ENCODE measurements at regions not wholly inside any gene's neighbourhood (a gene's known extent, or its start where the extent isn't known, plus 50 kb on each side); places are given as distances from the start of the nearest gene placed in this dataset.

DNA sequence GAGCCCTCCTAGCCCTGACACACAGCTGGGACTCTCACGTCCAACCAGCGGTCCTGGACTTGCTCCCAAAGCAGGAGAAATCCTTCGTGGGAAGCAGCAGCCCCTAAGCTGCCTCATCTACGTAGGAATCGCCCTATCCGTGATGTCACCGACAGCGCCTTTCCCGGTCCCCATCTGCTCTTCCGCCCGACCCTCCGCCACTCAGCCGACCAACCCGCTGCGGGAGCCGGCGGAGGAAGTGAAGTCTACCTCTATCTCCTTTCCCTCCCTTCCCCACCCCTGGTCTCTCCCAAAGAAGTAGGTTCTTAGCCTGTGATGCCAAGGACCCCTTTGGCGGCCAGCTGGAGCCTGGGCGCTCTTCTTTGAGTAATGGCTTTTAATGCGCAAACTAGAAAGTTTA, 272.1 kb downstream of the FAM72C start:
- TF ChIP-seq, protein P1, sequence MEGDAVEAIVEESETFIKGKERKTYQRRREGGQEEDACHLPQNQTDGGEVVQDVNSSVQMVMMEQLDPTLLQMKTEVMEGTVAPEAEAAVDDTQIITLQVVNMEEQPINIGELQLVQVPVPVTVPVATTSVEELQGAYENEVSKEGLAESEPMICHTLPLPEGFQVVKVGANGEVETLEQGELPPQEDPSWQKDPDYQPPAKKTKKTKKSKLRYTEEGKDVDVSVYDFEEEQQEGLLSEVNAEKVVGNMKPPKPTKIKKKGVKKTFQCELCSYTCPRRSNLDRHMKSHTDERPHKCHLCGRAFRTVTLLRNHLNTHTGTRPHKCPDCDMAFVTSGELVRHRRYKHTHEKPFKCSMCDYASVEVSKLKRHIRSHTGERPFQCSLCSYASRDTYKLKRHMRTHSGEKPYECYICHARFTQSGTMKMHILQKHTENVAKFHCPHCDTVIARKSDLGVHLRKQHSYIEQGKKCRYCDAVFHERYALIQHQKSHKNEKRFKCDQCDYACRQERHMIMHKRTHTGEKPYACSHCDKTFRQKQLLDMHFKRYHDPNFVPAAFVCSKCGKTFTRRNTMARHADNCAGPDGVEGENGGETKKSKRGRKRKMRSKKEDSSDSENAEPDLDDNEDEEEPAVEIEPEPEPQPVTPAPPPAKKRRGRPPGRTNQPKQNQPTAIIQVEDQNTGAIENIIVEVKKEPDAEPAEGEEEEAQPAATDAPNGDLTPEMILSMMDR (IDR thresholded peaks at IDR 0.05): no peak
- no peak for TF ChIP-seq POLR2A (IDR thresholded peaks at IDR 0.05)

All from Peyer's patch (tissue), 4 donors.